ENCODE measurements at regions not wholly inside any gene's neighbourhood (a gene's known extent, or its start where the extent isn't known, plus 50 kb on each side); places are given as distances from the start of the nearest gene placed in this dataset.

DNA sequence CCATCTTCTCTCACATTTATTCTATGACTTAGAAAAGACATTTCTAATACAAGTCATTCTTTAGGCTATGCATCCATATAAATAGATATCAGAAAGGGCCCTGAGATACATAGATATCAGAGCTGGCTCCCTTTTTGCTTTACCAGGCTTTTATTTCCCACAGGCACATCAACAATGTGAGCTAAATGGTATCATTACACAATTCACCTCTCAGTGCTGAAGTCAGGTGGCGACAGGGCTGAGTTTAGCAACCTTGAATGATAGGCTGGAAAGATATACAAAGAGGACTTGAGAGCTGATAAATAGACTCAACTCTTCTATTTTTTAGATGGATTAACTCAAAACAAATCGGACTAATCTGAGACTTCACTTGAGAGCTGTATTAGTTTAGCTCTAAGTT lies 189.2 kb upstream of the COL1A2 start:
- TF ChIP-seq, protein P1, sequence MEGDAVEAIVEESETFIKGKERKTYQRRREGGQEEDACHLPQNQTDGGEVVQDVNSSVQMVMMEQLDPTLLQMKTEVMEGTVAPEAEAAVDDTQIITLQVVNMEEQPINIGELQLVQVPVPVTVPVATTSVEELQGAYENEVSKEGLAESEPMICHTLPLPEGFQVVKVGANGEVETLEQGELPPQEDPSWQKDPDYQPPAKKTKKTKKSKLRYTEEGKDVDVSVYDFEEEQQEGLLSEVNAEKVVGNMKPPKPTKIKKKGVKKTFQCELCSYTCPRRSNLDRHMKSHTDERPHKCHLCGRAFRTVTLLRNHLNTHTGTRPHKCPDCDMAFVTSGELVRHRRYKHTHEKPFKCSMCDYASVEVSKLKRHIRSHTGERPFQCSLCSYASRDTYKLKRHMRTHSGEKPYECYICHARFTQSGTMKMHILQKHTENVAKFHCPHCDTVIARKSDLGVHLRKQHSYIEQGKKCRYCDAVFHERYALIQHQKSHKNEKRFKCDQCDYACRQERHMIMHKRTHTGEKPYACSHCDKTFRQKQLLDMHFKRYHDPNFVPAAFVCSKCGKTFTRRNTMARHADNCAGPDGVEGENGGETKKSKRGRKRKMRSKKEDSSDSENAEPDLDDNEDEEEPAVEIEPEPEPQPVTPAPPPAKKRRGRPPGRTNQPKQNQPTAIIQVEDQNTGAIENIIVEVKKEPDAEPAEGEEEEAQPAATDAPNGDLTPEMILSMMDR (IDR thresholded peaks at IDR 0.05): no peak
- TF ChIP-seq POLR2A (IDR thresholded peaks at IDR 0.05) (no peak), POLR2AphosphoS5 (IDR thresholded peaks at IDR 0.05) (no peak)
